H1 (cell line): ENCODE measurements at regions not wholly inside any gene's neighbourhood (a gene's known extent, or its start where the extent isn't known, plus 50 kb on each side); places are given as distances from the start of the nearest gene placed in this dataset.

ENCODE experiments used
- CREB1 ChIP-seq: IDR thresholded peaks from 2 replicates; pipeline ENCODE4 v1.6.1; 2012; ENCODE audit warnings: inconsistent platforms
- TF ChIP-seq, protein P1 (sequence below): fragments of 300-600 bp; sonication (generic); IDR thresholded peaks from 2 replicates; pipeline ENCODE4 v1.7.1; 2012; ENCODE audit warnings: low read length, moderate library complexity, mild to moderate bottlenecking, inconsistent platforms; ENCODE audit not compliant: insufficient replicate concordance

DNA sequence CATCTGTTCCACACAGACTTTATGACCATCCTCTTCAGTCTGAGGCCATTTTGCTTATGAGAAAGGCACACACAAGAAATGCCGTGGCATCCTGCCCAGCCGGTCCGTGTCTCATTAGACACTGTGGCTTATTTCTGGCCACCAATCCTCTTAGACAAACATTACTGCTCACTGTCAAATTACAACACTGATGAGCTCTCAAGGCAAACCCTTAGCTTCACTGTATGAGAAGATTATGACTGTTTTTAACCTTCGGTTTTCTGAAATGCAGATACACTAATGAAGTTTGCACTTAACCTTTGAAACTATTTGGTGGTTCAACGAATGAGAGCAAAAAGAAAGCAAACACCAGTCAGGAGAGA, 50.5 kb upstream of the DST start (continued):
- TF ChIP-seq, protein P1, sequence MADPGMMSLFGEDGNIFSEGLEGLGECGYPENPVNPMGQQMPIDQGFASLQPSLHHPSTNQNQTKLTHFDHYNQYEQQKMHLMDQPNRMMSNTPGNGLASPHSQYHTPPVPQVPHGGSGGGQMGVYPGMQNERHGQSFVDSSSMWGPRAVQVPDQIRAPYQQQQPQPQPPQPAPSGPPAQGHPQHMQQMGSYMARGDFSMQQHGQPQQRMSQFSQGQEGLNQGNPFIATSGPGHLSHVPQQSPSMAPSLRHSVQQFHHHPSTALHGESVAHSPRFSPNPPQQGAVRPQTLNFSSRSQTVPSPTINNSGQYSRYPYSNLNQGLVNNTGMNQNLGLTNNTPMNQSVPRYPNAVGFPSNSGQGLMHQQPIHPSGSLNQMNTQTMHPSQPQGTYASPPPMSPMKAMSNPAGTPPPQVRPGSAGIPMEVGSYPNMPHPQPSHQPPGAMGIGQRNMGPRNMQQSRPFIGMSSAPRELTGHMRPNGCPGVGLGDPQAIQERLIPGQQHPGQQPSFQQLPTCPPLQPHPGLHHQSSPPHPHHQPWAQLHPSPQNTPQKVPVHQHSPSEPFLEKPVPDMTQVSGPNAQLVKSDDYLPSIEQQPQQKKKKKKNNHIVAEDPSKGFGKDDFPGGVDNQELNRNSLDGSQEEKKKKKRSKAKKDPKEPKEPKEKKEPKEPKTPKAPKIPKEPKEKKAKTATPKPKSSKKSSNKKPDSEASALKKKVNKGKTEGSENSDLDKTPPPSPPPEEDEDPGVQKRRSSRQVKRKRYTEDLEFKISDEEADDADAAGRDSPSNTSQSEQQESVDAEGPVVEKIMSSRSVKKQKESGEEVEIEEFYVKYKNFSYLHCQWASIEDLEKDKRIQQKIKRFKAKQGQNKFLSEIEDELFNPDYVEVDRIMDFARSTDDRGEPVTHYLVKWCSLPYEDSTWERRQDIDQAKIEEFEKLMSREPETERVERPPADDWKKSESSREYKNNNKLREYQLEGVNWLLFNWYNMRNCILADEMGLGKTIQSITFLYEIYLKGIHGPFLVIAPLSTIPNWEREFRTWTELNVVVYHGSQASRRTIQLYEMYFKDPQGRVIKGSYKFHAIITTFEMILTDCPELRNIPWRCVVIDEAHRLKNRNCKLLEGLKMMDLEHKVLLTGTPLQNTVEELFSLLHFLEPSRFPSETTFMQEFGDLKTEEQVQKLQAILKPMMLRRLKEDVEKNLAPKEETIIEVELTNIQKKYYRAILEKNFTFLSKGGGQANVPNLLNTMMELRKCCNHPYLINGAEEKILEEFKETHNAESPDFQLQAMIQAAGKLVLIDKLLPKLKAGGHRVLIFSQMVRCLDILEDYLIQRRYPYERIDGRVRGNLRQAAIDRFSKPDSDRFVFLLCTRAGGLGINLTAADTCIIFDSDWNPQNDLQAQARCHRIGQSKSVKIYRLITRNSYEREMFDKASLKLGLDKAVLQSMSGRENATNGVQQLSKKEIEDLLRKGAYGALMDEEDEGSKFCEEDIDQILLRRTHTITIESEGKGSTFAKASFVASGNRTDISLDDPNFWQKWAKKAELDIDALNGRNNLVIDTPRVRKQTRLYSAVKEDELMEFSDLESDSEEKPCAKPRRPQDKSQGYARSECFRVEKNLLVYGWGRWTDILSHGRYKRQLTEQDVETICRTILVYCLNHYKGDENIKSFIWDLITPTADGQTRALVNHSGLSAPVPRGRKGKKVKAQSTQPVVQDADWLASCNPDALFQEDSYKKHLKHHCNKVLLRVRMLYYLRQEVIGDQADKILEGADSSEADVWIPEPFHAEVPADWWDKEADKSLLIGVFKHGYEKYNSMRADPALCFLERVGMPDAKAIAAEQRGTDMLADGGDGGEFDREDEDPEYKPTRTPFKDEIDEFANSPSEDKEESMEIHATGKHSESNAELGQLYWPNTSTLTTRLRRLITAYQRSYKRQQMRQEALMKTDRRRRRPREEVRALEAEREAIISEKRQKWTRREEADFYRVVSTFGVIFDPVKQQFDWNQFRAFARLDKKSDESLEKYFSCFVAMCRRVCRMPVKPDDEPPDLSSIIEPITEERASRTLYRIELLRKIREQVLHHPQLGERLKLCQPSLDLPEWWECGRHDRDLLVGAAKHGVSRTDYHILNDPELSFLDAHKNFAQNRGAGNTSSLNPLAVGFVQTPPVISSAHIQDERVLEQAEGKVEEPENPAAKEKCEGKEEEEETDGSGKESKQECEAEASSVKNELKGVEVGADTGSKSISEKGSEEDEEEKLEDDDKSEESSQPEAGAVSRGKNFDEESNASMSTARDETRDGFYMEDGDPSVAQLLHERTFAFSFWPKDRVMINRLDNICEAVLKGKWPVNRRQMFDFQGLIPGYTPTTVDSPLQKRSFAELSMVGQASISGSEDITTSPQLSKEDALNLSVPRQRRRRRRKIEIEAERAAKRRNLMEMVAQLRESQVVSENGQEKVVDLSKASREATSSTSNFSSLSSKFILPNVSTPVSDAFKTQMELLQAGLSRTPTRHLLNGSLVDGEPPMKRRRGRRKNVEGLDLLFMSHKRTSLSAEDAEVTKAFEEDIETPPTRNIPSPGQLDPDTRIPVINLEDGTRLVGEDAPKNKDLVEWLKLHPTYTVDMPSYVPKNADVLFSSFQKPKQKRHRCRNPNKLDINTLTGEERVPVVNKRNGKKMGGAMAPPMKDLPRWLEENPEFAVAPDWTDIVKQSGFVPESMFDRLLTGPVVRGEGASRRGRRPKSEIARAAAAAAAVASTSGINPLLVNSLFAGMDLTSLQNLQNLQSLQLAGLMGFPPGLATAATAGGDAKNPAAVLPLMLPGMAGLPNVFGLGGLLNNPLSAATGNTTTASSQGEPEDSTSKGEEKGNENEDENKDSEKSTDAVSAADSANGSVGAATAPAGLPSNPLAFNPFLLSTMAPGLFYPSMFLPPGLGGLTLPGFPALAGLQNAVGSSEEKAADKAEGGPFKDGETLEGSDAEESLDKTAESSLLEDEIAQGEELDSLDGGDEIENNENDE, result no peak
- no peak for TF ChIP-seq CREB1
